ENCODE measurements at regions not wholly inside any gene's neighbourhood (a gene's known extent, or its start where the extent isn't known, plus 50 kb on each side); places are given as distances from the start of the nearest gene placed in this dataset.

DNA sequence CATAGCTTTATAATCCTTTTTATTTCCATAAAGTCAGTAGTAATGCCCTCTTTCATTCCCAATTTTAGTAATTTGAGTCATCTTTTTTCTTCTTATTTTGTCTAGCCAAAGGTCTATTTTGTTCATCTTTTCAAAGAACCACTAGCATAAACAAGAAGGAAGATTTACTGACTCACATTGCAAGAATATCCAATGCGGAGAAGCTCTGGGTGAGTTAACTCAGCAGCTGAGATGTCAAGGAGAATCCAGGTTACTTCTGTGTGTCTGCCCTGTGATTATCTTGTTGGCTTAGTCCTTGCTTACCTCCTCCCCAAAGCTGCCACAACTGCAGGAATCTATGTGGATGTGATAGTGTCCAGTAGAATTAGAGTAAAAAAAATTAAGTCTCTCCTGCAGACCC, 311.4 kb upstream of the NCKAP5 start:
- no peak for TF ChIP-seq YY1 (IDR thresholded peaks at IDR 0.05; ENCODE audit: insufficient read depth, insufficient read length)
- TF ChIP-seq ZNF274 (IDR thresholded peaks at IDR 0.05; ENCODE audit: low read depth, low read length) = no peak
